Myocyte (in vitro differentiated cells): ENCODE measurements at regions not wholly inside any gene's neighbourhood (a gene's known extent, or its start where the extent isn't known, plus 50 kb on each side); places are given as distances from the start of the nearest gene placed in this dataset.

Source experiments
- DNase-seq: peaks from one replicate; pipeline ENCODE4 v3.0.0-alpha.2; 2012; ENCODE audit warnings: low read depth

- DNase-seq = no peak
Measured at GRCh38 chr22:18731075-18731666, 119.5 kb upstream of the RIMBP3 start.

GRCh38 chr22:18730410-18730809, 118.7 kb upstream of the RIMBP3 start:
- DNase-seq = peak; percentile 89
